ENCODE measurements at regions not wholly inside any gene's neighbourhood (a gene's known extent, or its start where the extent isn't known, plus 50 kb on each side); places are given as distances from the start of the nearest gene placed in this dataset.

GRCh38 chr2:177320596-177320995 is 56.1 kb upstream of the NFE2L2 start:
- TF ChIP-seq CTCF (IDR thresholded peaks at IDR 0.05; ENCODE audit: insufficient read depth, low read length, poor library complexity, severe bottlenecking) = no peak
- Histone ChIP-seq H3K27me3 (replicated peaks; ENCODE audit: control insufficient read depth, insufficient read depth, low read length) (no peaks in the 10 kb centered on the region), H3K4me3 (replicated peaks; ENCODE audit: low read depth, low read length) (no peak overlapping the region), H3K36me3 (ENCODE audit: control insufficient read depth, insufficient read depth, low read length) (no peaks in the 10 kb centered on the region)
- DNase-seq (ENCODE audit: extremely low read depth, insufficient read length) = no peak

GRCh38 chr2:177322801-177323261 is 58.3 kb upstream of the NFE2L2 start:
- H3K27me3 ChIP-seq (replicated peaks; ENCODE audit: control insufficient read depth, insufficient read depth, low read length) = no peaks in the 10 kb centered on the region
- H3K36me3 ChIP-seq (ENCODE audit: control insufficient read depth, insufficient read depth, low read length) = no peaks in the 10 kb centered on the region
- no peak for TF ChIP-seq CTCF (IDR thresholded peaks at IDR 0.05; ENCODE audit: insufficient read depth, low read length, poor library complexity, severe bottlenecking)
- no peak for DNase-seq (ENCODE audit: extremely low read depth, insufficient read length)
- no peak overlapping the region for H3K4me3 ChIP-seq (replicated peaks; ENCODE audit: low read depth, low read length)

GRCh38 chr2:177324797-177325196 is 60.3 kb upstream of the NFE2L2 start:
- no peaks in the 10 kb centered on the region for H3K27me3 ChIP-seq (replicated peaks; ENCODE audit: control insufficient read depth, insufficient read depth, low read length)
- no peak for DNase-seq (ENCODE audit: extremely low read depth, insufficient read length)
- no peak for TF ChIP-seq CTCF (IDR thresholded peaks at IDR 0.05; ENCODE audit: insufficient read depth, low read length, poor library complexity, severe bottlenecking)
- no peaks in the 10 kb centered on the region for H3K36me3 ChIP-seq (ENCODE audit: control insufficient read depth, insufficient read depth, low read length)
- H3K4me3 ChIP-seq (replicated peaks; ENCODE audit: low read depth, low read length) = no peak overlapping the region

- H3K4me3 ChIP-seq (replicated peaks; ENCODE audit: low read depth, low read length) = no peak overlapping the region
- no peaks in the 10 kb centered on the region for H3K27me3 ChIP-seq (replicated peaks; ENCODE audit: control insufficient read depth, insufficient read depth, low read length)
- no peak for TF ChIP-seq CTCF (IDR thresholded peaks at IDR 0.05; ENCODE audit: insufficient read depth, low read length, poor library complexity, severe bottlenecking)
- no peak for DNase-seq (ENCODE audit: extremely low read depth, insufficient read length)
- H3K36me3 ChIP-seq (ENCODE audit: control insufficient read depth, insufficient read depth, low read length) = no peaks in the 10 kb centered on the region
Observed at GRCh38 chr2:177325554-177325953, 61.0 kb upstream of the NFE2L2 start.

- H3K36me3 ChIP-seq (ENCODE audit: control insufficient read depth, insufficient read depth, low read length) = no peaks in the 10 kb centered on the region
- no peak overlapping the region for H3K4me3 ChIP-seq (replicated peaks; ENCODE audit: low read depth, low read length)
- DNase-seq (ENCODE audit: extremely low read depth, insufficient read length) = no peak
- H3K27me3 ChIP-seq (replicated peaks; ENCODE audit: control insufficient read depth, insufficient read depth, low read length) = no peaks in the 10 kb centered on the region
- TF ChIP-seq CTCF (IDR thresholded peaks at IDR 0.05; ENCODE audit: insufficient read depth, low read length, poor library complexity, severe bottlenecking) = no peak
Observed at GRCh38 chr2:177326005-177326404, 61.5 kb upstream of the NFE2L2 start.

GRCh38 chr2:177326591-177326990 is 62.1 kb upstream of the NFE2L2 start:
- Histone ChIP-seq H3K27me3 (replicated peaks; ENCODE audit: control insufficient read depth, insufficient read depth, low read length) (no peaks in the 10 kb centered on the region), H3K4me3 (replicated peaks; ENCODE audit: low read depth, low read length) (no peak overlapping the region), H3K36me3 (ENCODE audit: control insufficient read depth, insufficient read depth, low read length) (no peaks in the 10 kb centered on the region)
- no peak for TF ChIP-seq CTCF (IDR thresholded peaks at IDR 0.05; ENCODE audit: insufficient read depth, low read length, poor library complexity, severe bottlenecking)
- no peak for DNase-seq (ENCODE audit: extremely low read depth, insufficient read length)
